Tibial nerve (tissue), 4 donors: ENCODE measurements at regions not wholly inside any gene's neighbourhood (a gene's known extent, or its start where the extent isn't known, plus 50 kb on each side); places are given as distances from the start of the nearest gene placed in this dataset.

Experiments
- CTCF ChIP-seq, 5 experiments: fragments of 200-600 bp in 3 of 5; fragments of 450-650 bp in 2 of 5; sonication (generic) in 3 of 5; IDR thresholded peaks; one replicate each; pipeline ENCODE4 v1.5.1; 2016 to 2019; ENCODE audit warnings: antibody characterized with exemption in 5 of 5, mild to moderate bottlenecking in 3 of 5, moderate library complexity in 2 of 5
- EP300 ChIP-seq, 2 donors: sonication (generic); formaldehyde crosslinking; IDR thresholded peaks; one replicate each; pipeline ENCODE4 v1.6.1; 2017; ENCODE audit warnings: antibody characterized with exemption in 2 of 2, mild to moderate bottlenecking in 1 of 2
- POLR2A ChIP-seq, 2 donors: fragments of 450-650 bp; IDR thresholded peaks; one replicate each; pipeline ENCODE4 v1.6.1; 2017; ENCODE audit warnings: antibody characterized with exemption in 2 of 2, mild to moderate bottlenecking in 2 of 2, moderate library complexity in 2 of 2

- TF ChIP-seq CTCF (IDR thresholded peaks at IDR 0.05) (no peak), POLR2A (IDR thresholded peaks at IDR 0.05) (no peak), EP300 (IDR thresholded peaks at IDR 0.05) (no peak)
Measured at GRCh38 chr6:125587666-125588632, 161.5 kb upstream of the HEY2 start.
